ENCODE measurements at regions not wholly inside any gene's neighbourhood (a gene's known extent, or its start where the extent isn't known, plus 50 kb on each side); places are given as distances from the start of the nearest gene placed in this dataset.

DNA sequence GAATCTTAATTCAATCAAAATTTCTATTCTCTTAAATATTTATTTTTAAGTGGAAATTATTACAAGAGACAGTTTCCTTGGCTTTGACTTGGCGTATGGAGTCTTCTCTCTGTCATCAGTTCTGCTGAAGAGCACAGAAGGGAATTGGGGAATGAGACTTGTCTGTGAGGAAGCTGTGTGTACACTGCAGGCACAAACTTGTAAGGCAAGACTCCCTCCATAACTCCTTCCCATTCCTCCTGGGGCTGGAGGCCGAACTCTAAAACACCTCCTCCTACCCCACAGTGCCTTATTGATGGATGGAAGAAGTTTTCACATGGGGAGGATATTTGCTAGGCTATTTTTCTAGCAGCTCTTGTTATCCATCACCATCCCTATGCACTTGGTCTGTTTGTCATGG, 187.4 kb upstream of the ELL2 start:
- intact Hi-C loops (cut with micrococcal nuclease): loop anchor here in 1 of 2 donors (5.0 to 10.0 kb wide), 2 partner anchors 187 to 294 kb away; partner anchors contain the start of gene ELL2
- no peak overlapping the region for H3K9ac ChIP-seq (ENCODE audit: insufficient read depth, low read length, poor library complexity, severe bottlenecking)
- Mint-ChIP-seq H3K36me3 (peaks cover 0 to 2% of the 10 kb centered on the region in 2 donors), H3K27me3 (ENCODE audit: low read depth in 3 of 3) (peaks cover 0 to 3% (median 0%) of the 10 kb centered on the region in 3 donors), H3K27ac (no peak overlapping the region), H3K9me3 (peaks cover 0 to 6% (median 0%) of the 10 kb centered on the region in 7 donors), H3K4me3 (no peak overlapping the region), H3K4me1 (peaks cover 23% of the 10 kb centered on the region)
- H3K36me3 ChIP-seq (replicated peaks in 1 of 2; ENCODE audit: control insufficient read depth in 1 of 2, insufficient read depth in 2 of 2, low read length in 2 of 2): no peaks in the 10 kb centered on the region
- no peaks in the 10 kb centered on the region for H3K27me3 ChIP-seq (ENCODE audit: control insufficient read depth in 2 of 2, insufficient read depth in 2 of 2, low read length in 2 of 2)
- TF ChIP-seq, protein P1, sequence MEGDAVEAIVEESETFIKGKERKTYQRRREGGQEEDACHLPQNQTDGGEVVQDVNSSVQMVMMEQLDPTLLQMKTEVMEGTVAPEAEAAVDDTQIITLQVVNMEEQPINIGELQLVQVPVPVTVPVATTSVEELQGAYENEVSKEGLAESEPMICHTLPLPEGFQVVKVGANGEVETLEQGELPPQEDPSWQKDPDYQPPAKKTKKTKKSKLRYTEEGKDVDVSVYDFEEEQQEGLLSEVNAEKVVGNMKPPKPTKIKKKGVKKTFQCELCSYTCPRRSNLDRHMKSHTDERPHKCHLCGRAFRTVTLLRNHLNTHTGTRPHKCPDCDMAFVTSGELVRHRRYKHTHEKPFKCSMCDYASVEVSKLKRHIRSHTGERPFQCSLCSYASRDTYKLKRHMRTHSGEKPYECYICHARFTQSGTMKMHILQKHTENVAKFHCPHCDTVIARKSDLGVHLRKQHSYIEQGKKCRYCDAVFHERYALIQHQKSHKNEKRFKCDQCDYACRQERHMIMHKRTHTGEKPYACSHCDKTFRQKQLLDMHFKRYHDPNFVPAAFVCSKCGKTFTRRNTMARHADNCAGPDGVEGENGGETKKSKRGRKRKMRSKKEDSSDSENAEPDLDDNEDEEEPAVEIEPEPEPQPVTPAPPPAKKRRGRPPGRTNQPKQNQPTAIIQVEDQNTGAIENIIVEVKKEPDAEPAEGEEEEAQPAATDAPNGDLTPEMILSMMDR (IDR thresholded peaks at IDR 0.05): no peak
- no peak overlapping the region for H3K4me3 ChIP-seq (replicated peaks in 1 of 3; ENCODE audit: low read depth in 2 of 3, low read length in 3 of 3)
- H3K4me2 ChIP-seq (replicated peaks; ENCODE audit: extremely low read depth, low read length, poor library complexity, severe bottlenecking): no peak overlapping the region
- no peak overlapping the region for H3K27ac ChIP-seq (ENCODE audit: low read depth in 1 of 2, low read length in 2 of 2)
- no CpG with 5 or more reads among the region's 2 CpGs for WGBS (ENCODE audit: insufficient coverage)
- H2AFZ ChIP-seq (ENCODE audit: insufficient read depth, low read depth, low read length, poor library complexity, severe bottlenecking): no peak overlapping the region
- DNase-seq: no peak
- H4K20me1 ChIP-seq (ENCODE audit: insufficient read depth, low read length): no peaks in the 10 kb centered on the region
- no peaks in the 10 kb centered on the region for H3K79me2 ChIP-seq (ENCODE audit: insufficient read depth, low read length)
- peaks cover 15 to 18% of the 10 kb centered on the region in 2 donors for H3K4me1 ChIP-seq (ENCODE audit: control insufficient read depth in 1 of 2, insufficient read depth in 2 of 2, low read length in 2 of 2)
- H3K9me3 ChIP-seq (replicated peaks in 1 of 2; ENCODE audit: control insufficient read depth in 1 of 2, insufficient read depth in 1 of 2, low read length in 2 of 2): no peaks in the 10 kb centered on the region

DNA sequence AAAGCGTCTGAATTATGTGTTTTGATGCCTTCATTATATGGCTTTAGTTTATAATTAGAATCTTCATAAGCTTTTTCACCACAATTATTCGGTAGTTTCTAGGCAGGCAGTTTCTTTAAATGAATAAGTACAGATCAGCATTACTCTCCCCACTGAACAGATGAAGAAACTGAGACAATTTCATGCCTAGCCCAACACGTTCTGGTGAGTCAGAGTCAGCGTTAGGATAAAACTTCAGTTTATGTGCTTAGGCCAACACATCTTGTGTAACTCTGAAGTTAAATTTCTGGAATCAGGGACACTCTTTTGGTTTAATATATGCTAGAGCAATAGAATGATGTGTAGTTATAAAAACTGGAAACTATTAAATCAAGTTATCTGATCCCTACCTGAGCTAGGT, 186.7 kb upstream of the ELL2 start:
- no peak overlapping the region for H3K27ac ChIP-seq (ENCODE audit: low read depth in 1 of 2, low read length in 2 of 2)
- WGBS (ENCODE audit: insufficient coverage): no CpG with 5 or more reads among the region's 4 CpGs
- H4K20me1 ChIP-seq (ENCODE audit: insufficient read depth, low read length): no peaks in the 10 kb centered on the region
- Mint-ChIP-seq H3K4me1 (peaks cover 25% of the 10 kb centered on the region), H3K36me3 (peaks cover 0 to 2% of the 10 kb centered on the region in 2 donors), H3K9me3 (peaks cover 0 to 6% (median 0%) of the 10 kb centered on the region in 7 donors), H3K27ac (no peak overlapping the region), H3K27me3 (ENCODE audit: low read depth in 3 of 3) (peaks cover 0 to 3% (median 0%) of the 10 kb centered on the region in 3 donors), H3K4me3 (no peak overlapping the region)
- H2AFZ ChIP-seq (ENCODE audit: insufficient read depth, low read depth, low read length, poor library complexity, severe bottlenecking): no peak overlapping the region
- H3K4me1 ChIP-seq (ENCODE audit: control insufficient read depth in 1 of 2, insufficient read depth in 2 of 2, low read length in 2 of 2): peaks cover 16 to 20% of the 10 kb centered on the region in 2 donors
- no peak overlapping the region for H3K9ac ChIP-seq (ENCODE audit: insufficient read depth, low read length, poor library complexity, severe bottlenecking)
- H3K27me3 ChIP-seq (ENCODE audit: control insufficient read depth in 2 of 2, insufficient read depth in 2 of 2, low read length in 2 of 2): no peaks in the 10 kb centered on the region
- H3K4me2 ChIP-seq (replicated peaks; ENCODE audit: extremely low read depth, low read length, poor library complexity, severe bottlenecking): no peak overlapping the region
- H3K4me3 ChIP-seq (replicated peaks in 1 of 3; ENCODE audit: low read depth in 2 of 3, low read length in 3 of 3): no peak overlapping the region
- H3K79me2 ChIP-seq (ENCODE audit: insufficient read depth, low read length): no peaks in the 10 kb centered on the region
- TF ChIP-seq, protein P1 (IDR thresholded peaks at IDR 0.05): no peak
- intact Hi-C loops (cut with micrococcal nuclease): loop anchor here in 1 of 2 donors (5.0 to 10.0 kb wide), 2 partner anchors 186 to 294 kb away; partner anchors contain the start of gene ELL2
- no peaks in the 10 kb centered on the region for H3K9me3 ChIP-seq (replicated peaks in 1 of 2; ENCODE audit: control insufficient read depth in 1 of 2, insufficient read depth in 1 of 2, low read length in 2 of 2)
- no peaks in the 10 kb centered on the region for H3K36me3 ChIP-seq (replicated peaks in 1 of 2; ENCODE audit: control insufficient read depth in 1 of 2, insufficient read depth in 2 of 2, low read length in 2 of 2)
- no peak for DNase-seq
